ENCODE measurements at regions not wholly inside any gene's neighbourhood (a gene's known extent, or its start where the extent isn't known, plus 50 kb on each side); places are given as distances from the start of the nearest gene placed in this dataset.

GRCh38 chr11:131043251-131043650 lies 127.0 kb upstream of the SNX19 start:
- CTCF ChIA-PET (ENCODE audit: low intra/inter-chr PET ratio), result no interaction called here
- BruUV-seq (replicated peaks), result no TSS peak
- Histone ChIP-seq H3K36me3 (ENCODE audit: control insufficient read depth, insufficient read depth, low read length) (no peaks in the 10 kb centered on the region), H3K9ac (ENCODE audit: insufficient read depth in 1 of 2, low read depth in 2 of 2, low read length in 2 of 2) (no peak overlapping the region), H3K4me2 (ENCODE audit: insufficient read depth, low read length) (no peak overlapping the region), H3K27ac (ENCODE audit: extremely low read depth, low read depth, low read length) (no peak overlapping the region), H3K27me3 (ENCODE audit: control insufficient read depth in 2 of 2, insufficient read depth in 2 of 2, low read length in 2 of 2) (peaks cover 0 to 10% of the 10 kb centered on the region in 2 experiments; a peak in 2 of 5 replicates), H3K9me3 (replicated peaks; ENCODE audit: control insufficient read depth, insufficient read depth, low read depth, low read length) (no peaks in the 10 kb centered on the region), H3K4me1 (replicated peaks in 1 of 2; ENCODE audit: control insufficient read depth in 2 of 2, insufficient read depth in 2 of 2, low read length in 2 of 2) (no peaks in the 10 kb centered on the region), H3K9me1 (ENCODE audit: control insufficient read depth, insufficient read depth, low read length) (no peaks in the 10 kb centered on the region), H4K20me1 (replicated peaks; ENCODE audit: control insufficient read depth, insufficient read depth, low read length) (no peaks in the 10 kb centered on the region), H2AFZ (ENCODE audit: low read depth, low read length) (no peak overlapping the region), H3K4me3 (no peak overlapping the region), H3K79me2 (ENCODE audit: control insufficient read depth, insufficient read depth, low read length) (no peaks in the 10 kb centered on the region)
- 0% methylated on average over 1 of the region's 1 CpG for WGBS (ENCODE audit: insufficient coverage, low coverage, missing lambda C conversion rate)
- intact Hi-C loops (cut with micrococcal nuclease), result no loop called here
- DNase-seq (ENCODE audit: extremely low read depth in 1 of 4, low spot score in 3 of 4) (no peak), FAIRE-seq (no peak), ATAC-seq (no peak)
- in situ Hi-C loops (cut with MboI), result no loop called here
- POLR2A ChIA-PET, result interaction anchor here (0.6 kb wide), 1 partner anchor 564 kb away, joined by 3 read pairs; no protein-coding TSS in a partner anchor
- TF ChIP-seq ZSCAN29 (IDR thresholded peaks at IDR 0.05) (no peak), CBFA2T3 (IDR thresholded peaks at IDR 0.05) (no peak), ZBTB11 (CRISPR knock-in tag; IDR thresholded peaks at IDR 0.05) (no peak), NFYB (IDR thresholded peaks at IDR 0.05; ENCODE audit: extremely low read depth, insufficient read length) (no peak), SNIP1 (IDR thresholded peaks at IDR 0.05; ENCODE audit: low read depth) (no peak), ZNF764 (CRISPR knock-in tag; IDR thresholded peaks at IDR 0.05; ENCODE audit: low read depth) (no peak), BRD9 (IDR thresholded peaks at IDR 0.05; ENCODE audit: low read depth, partially characterized antibody) (no peak), CSDE1 (IDR thresholded peaks at IDR 0.05) (no peak), TCF7L2 (IDR thresholded peaks at IDR 0.05; ENCODE audit: low read depth, low read length) (no peak)
- TF ChIP-seq, protein P1, sequence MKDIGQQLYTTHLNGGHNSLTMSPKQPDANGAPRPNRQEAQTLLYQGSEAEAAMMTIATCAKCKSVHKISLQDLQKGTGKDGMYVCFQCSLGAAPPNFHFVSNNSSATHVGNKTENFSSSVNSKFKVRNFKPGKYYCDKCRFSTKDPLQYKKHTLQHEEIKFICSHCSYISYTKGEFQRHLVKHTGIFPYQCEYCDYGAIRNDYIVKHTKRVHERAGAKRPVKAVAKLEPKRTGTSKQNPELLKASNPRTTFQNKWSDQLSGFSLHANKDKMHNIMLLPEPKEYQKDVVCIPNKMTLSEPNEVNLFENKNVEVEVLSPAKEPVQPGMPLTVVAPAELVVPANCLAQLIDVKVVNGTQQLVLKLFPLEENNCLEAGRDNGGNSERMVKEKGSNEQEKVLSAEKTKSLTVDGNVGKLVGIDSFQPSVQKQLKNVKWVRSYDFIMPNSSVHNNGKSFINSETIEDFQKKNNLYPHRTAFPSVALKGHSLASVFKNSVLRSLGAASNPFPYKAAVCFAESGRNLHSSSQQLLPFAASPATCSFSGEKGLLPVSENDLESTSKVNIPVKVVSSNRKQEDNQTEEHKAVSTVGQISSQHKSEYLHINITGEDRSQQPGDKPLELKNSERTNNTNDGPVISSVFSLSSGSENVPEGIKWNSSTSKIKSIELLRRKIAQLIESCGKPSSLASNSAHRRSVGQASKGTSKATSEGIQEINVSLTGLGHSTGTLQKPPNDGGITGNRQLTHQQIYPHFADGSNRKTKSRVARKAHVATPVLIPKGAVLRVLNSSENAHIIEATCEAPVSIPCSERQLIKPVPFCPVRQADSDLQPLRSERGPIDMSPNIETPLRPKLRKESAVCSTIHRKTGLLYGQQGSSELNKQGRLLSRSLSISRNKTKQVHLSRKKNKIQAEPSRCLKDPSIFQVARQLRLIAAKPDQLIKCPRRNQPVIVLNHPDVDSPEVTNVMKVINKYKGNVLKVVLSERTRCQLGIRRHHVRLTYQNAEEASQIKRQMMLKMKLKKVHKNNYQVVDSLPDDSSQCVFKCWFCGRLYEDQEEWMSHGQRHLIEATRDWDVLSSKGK (CRISPR knock-in tag; IDR thresholded peaks at IDR 0.05), result no peak

Data from K562 (cell line).